Neural progenitor cell (in vitro differentiated cells): ENCODE measurements at regions not wholly inside any gene's neighbourhood (a gene's known extent, or its start where the extent isn't known, plus 50 kb on each side); places are given as distances from the start of the nearest gene placed in this dataset.

Experiments used
- DNase-seq: peaks from one replicate; pipeline ENCODE4 v3.0.0-alpha.2; 2016; ENCODE audit warnings: low spot score
- H2AFZ ChIP-seq: fragments of 200-600 bp; sonication (generic); replicated peaks from 2 replicates; pipeline ENCODE4 v1.6.1; 2016; ENCODE audit warnings: antibody characterized with exemption
- H3F3A ChIP-seq: fragments of 200-600 bp; sonication (generic); 2 replicates; pipeline ENCODE4 v1.6.1; 2016; ENCODE audit warnings: antibody characterized with exemption, low read depth
- H3K27ac ChIP-seq: fragments of 200-600 bp; sonication (generic); 2 replicates; pipeline ENCODE4 v1.5.1; 2016; ENCODE audit warnings: mild to moderate bottlenecking
- H3K27me3 ChIP-seq: fragments of 200-600 bp; sonication (generic); 2 replicates; pipeline ENCODE4 v1.6.1; 2016; ENCODE audit warnings: mild to moderate bottlenecking, moderate library complexity
- H3K36me3 ChIP-seq: fragments of 200-600 bp; sonication (generic); 2 replicates; pipeline ENCODE4 v1.5.1; 2016
- H3K4me1 ChIP-seq: fragments of 200-600 bp; sonication (generic); 2 replicates; pipeline ENCODE4 v1.6.1; 2016; ENCODE audit warnings: mixed run types
- H3K4me2 ChIP-seq: fragments of 200-600 bp; sonication (generic); 2 replicates; pipeline ENCODE4 v1.6.1; 2016
- H3K4me3 ChIP-seq: fragments of 200-600 bp; sonication (generic); 2 replicates; pipeline ENCODE4 v1.5.1; 2016
- H3K79me2 ChIP-seq: fragments of 200-600 bp; sonication (generic); 2 replicates; pipeline ENCODE4 v1.6.1; 2016; ENCODE audit warnings: low read depth
- H3K9ac ChIP-seq: fragments of 200-600 bp; sonication (generic); 2 replicates; pipeline ENCODE4 v1.6.1; 2016
- H3K9me3 ChIP-seq: fragments of 200-600 bp; sonication (generic); 2 replicates; pipeline ENCODE4 v1.5.1; 2016; ENCODE audit warnings: low read depth
- H4K20me1 ChIP-seq: fragments of 200-600 bp; sonication (generic); 2 replicates; pipeline ENCODE4 v1.6.1; 2016; ENCODE audit warnings: low read depth
- H3K27ac Mint-ChIP-seq: 3 replicates; pipeline ENCODE4 v1.8.0; 2021; ENCODE audit warnings: mixed read lengths
- H3K27me3 Mint-ChIP-seq: 2 replicates; pipeline ENCODE4 v1.8.0; 2022; ENCODE audit warnings: low read depth, mild to moderate bottlenecking, inconsistent platforms, moderate library complexity, mixed read lengths; ENCODE audit not compliant: insufficient read depth
- H3K36me3 Mint-ChIP-seq: 3 replicates; pipeline ENCODE4 v1.8.0; 2021; ENCODE audit warnings: mixed read lengths
- H3K4me1 Mint-ChIP-seq: 3 replicates; pipeline ENCODE4 v1.8.0; 2021; ENCODE audit warnings: mixed read lengths
- H3K4me3 Mint-ChIP-seq: 3 replicates; pipeline ENCODE4 v1.8.0; 2021; ENCODE audit warnings: mild to moderate bottlenecking, moderate library complexity, mixed read lengths
- H3K9me3 Mint-ChIP-seq: 3 replicates; pipeline ENCODE4 v1.8.0; 2020; ENCODE audit warnings: mixed read lengths
- CTCF ChIP-seq: fragments of 200-600 bp; sonication (generic); IDR thresholded peaks from 2 replicates; pipeline ENCODE4 v1.5.1; 2017; ENCODE audit warnings: antibody characterized with exemption, mild to moderate bottlenecking
- EZH2 ChIP-seq: fragments of 200-600 bp; sonication (generic); IDR thresholded peaks from 2 replicates; pipeline ENCODE4 v1.6.1; 2017; ENCODE audit warnings: antibody characterized with exemption, mild to moderate bottlenecking, moderate library complexity
- EZH2phosphoT487 ChIP-seq: fragments of 200-600 bp; sonication (generic); IDR thresholded peaks from 2 replicates; pipeline ENCODE4 v1.6.1; 2017; ENCODE audit warnings: antibody characterized with exemption

DNA sequence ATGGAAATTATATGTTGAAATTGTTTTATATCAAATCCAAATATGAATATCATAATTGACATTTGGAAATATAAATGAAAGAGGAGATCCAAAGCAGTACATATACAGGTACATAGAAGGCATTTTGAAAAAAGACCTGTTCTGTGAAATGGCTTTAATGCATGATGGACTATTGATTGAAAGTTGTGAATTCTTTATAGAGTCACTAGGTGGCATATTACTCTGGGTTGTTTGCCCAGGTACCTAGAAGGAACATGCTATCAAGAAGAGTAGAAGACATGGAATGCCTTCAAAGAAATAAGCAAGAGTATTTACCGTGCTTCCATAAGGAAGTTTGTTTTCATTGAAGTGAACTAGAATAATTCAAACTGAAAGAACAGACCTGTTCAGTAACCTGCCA lies 160.0 kb upstream of the ANK3 start:
- H3K27me3 Mint-ChIP-seq: no peaks in the 10 kb centered on the region
- no peak overlapping the region for H3K4me3 Mint-ChIP-seq
- Histone ChIP-seq H3K27me3 (no peaks in the 10 kb centered on the region), H4K20me1 (no peaks in the 10 kb centered on the region), H3K27ac (no peak overlapping the region), H3K79me2 (no peaks in the 10 kb centered on the region), H2AFZ (no peak overlapping the region), H3F3A (no peaks in the 10 kb centered on the region), H3K4me2 (no peak overlapping the region), H3K36me3 (no peaks in the 10 kb centered on the region), H3K9ac (no peak overlapping the region), H3K9me3 (no peaks in the 10 kb centered on the region), H3K4me1 (no peaks in the 10 kb centered on the region), H3K4me3 (no peak overlapping the region)
- no peaks in the 10 kb centered on the region for H3K4me1 Mint-ChIP-seq
- no peaks in the 10 kb centered on the region for H3K9me3 Mint-ChIP-seq
- H3K36me3 Mint-ChIP-seq: no peaks in the 10 kb centered on the region
- peak; percentile 41 for TF ChIP-seq CTCF
- TF ChIP-seq EZH2: no peak
- TF ChIP-seq EZH2phosphoT487: no peak
- no peak for DNase-seq
- no peak overlapping the region for H3K27ac Mint-ChIP-seq

DNA sequence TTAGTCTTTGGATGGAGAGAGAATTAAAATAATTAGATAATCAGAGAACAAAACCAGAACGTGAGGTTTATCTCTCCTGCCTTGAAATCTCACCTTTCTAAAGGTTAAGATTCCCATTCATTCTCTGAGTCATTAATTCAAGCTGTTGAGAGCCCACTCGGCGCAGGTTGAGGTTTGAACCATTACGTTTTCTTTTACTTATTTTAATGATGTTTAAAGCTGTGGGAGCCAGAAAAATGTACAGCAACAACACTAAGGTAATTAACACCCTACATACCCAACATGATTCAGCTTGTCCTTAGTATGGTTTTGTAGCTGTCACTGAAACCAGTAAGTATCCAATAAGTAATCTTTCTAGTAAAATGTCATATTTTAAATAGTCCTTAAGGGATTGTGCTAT lies 153.0 kb upstream of the ANK3 start:
- no peaks in the 10 kb centered on the region for H3F3A ChIP-seq
- Mint-ChIP-seq H3K27me3 (no peaks in the 10 kb centered on the region), H3K36me3 (no peaks in the 10 kb centered on the region), H3K4me1 (peaks cover 4% of the 10 kb centered on the region), H3K4me3 (no peak overlapping the region), H3K9me3 (no peaks in the 10 kb centered on the region), H3K27ac (no peak overlapping the region)
- H4K20me1 ChIP-seq: no peaks in the 10 kb centered on the region
- TF ChIP-seq EZH2phosphoT487 (no peak), EZH2 (no peak), CTCF (no peak)
- H3K27me3 ChIP-seq: no peaks in the 10 kb centered on the region
- H3K9ac ChIP-seq: no peak overlapping the region
- peaks cover 4% of the 10 kb centered on the region for H3K4me1 ChIP-seq
- no peak overlapping the region for H2AFZ ChIP-seq
- H3K9me3 ChIP-seq: no peaks in the 10 kb centered on the region
- no peaks in the 10 kb centered on the region for H3K79me2 ChIP-seq
- no peak overlapping the region for H3K4me2 ChIP-seq
- no peaks in the 10 kb centered on the region for H3K36me3 ChIP-seq
- no peak overlapping the region for H3K4me3 ChIP-seq
- H3K27ac ChIP-seq: no peak overlapping the region
- no peak for DNase-seq

DNA sequence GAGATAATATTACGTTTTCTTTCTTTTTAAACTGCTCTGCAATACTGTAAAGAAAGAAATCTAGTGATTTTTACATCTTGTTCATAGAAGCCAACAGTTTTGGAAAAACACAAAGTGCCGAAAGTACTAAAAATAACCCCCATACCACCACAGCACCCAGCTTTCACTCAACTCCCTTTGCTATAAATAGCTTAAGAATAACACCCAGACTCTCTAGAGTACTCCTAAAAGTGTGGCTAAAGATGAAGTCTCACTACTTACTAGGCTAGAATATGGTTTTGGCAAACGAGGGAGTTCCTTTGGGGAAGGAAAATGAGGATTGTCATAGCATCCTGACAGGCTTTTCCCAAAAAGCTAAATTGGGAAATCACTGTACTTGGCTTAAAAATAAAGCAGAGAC lies 151.8 kb upstream of the ANK3 start:
- DNase-seq: no peak
- Histone ChIP-seq H2AFZ (peak overlapping the region; percentile 46), H4K20me1 (no peaks in the 10 kb centered on the region), H3K4me1 (peaks cover 4% of the 10 kb centered on the region), H3K4me3 (no peak overlapping the region), H3K79me2 (no peaks in the 10 kb centered on the region), H3K9ac (no peak overlapping the region), H3K27ac (no peak overlapping the region), H3K36me3 (no peaks in the 10 kb centered on the region), H3K4me2 (no peak overlapping the region), H3F3A (no peaks in the 10 kb centered on the region), H3K9me3 (no peaks in the 10 kb centered on the region), H3K27me3 (no peaks in the 10 kb centered on the region)
- H3K27ac Mint-ChIP-seq: no peak overlapping the region
- TF ChIP-seq CTCF (no peak), EZH2phosphoT487 (no peak), EZH2 (no peak)
- no peaks in the 10 kb centered on the region for H3K36me3 Mint-ChIP-seq
- peaks cover 6% of the 10 kb centered on the region for H3K4me1 Mint-ChIP-seq
- no peaks in the 10 kb centered on the region for H3K9me3 Mint-ChIP-seq
- peaks cover 1% of the 10 kb centered on the region for H3K27me3 Mint-ChIP-seq
- no peak overlapping the region for H3K4me3 Mint-ChIP-seq

GRCh38 chr10:60537697-60538096 lies 148.0 kb upstream of the ANK3 start:
- Histone ChIP-seq H3K79me2 (no peaks in the 10 kb centered on the region), H3F3A (no peaks in the 10 kb centered on the region), H3K4me3 (no peak overlapping the region), H3K36me3 (no peaks in the 10 kb centered on the region), H3K9ac (no peak overlapping the region), H3K27me3 (no peaks in the 10 kb centered on the region), H3K9me3 (no peaks in the 10 kb centered on the region), H3K4me2 (no peak overlapping the region), H3K4me1 (peaks cover 15% of the 10 kb centered on the region), H4K20me1 (no peaks in the 10 kb centered on the region), H2AFZ (no peak overlapping the region), H3K27ac (no peak overlapping the region)
- H3K27ac Mint-ChIP-seq: no peak overlapping the region
- H3K9me3 Mint-ChIP-seq: no peaks in the 10 kb centered on the region
- no peak for TF ChIP-seq CTCF
- TF ChIP-seq EZH2: no peak
- TF ChIP-seq EZH2phosphoT487: no peak
- peaks cover 24% of the 10 kb centered on the region for H3K4me1 Mint-ChIP-seq
- DNase-seq: no peak
- H3K36me3 Mint-ChIP-seq: no peaks in the 10 kb centered on the region
- no peak overlapping the region for H3K4me3 Mint-ChIP-seq
- peaks cover 2% of the 10 kb centered on the region for H3K27me3 Mint-ChIP-seq
